ENCODE measurements at regions not wholly inside any gene's neighbourhood (a gene's known extent, or its start where the extent isn't known, plus 50 kb on each side); places are given as distances from the start of the nearest gene placed in this dataset.

- H3K27ac ChIP-seq: no peak overlapping the region
- intact Hi-C loops (cut with DNase I): no loop called here
- H3K4me1 ChIP-seq: no peaks in the 10 kb centered on the region
- no peak for TF ChIP-seq CTCF (IDR thresholded peaks at IDR 0.05)
- no peak for DNase-seq (ENCODE audit: low spot score in 2 of 2)
- no peaks in the 10 kb centered on the region for H3K27me3 ChIP-seq
- H3K9me3 ChIP-seq: no peaks in the 10 kb centered on the region
- no peaks in the 10 kb centered on the region for H3K36me3 ChIP-seq
- H3K4me3 ChIP-seq: no peak overlapping the region
Observed at GRCh38 chr15:46270481-46271147, 635.8 kb downstream of the SQOR start.

- intact Hi-C loops (cut with DNase I): no loop called here
- no peaks in the 10 kb centered on the region for H3K36me3 ChIP-seq
- no peaks in the 10 kb centered on the region for H3K9me3 ChIP-seq
- no peak overlapping the region for H3K4me3 ChIP-seq
- no peaks in the 10 kb centered on the region for H3K4me1 ChIP-seq
- H3K27me3 ChIP-seq: no peaks in the 10 kb centered on the region
- no peak for DNase-seq (ENCODE audit: low spot score in 2 of 2)
- H3K27ac ChIP-seq: no peak overlapping the region
- no peak for TF ChIP-seq CTCF (IDR thresholded peaks at IDR 0.05)
Observed at GRCh38 chr15:46275701-46276100, 640.9 kb downstream of the SQOR start.

- intact Hi-C loops (cut with DNase I): no loop called here
- no peaks in the 10 kb centered on the region for H3K36me3 ChIP-seq
- H3K4me1 ChIP-seq: no peaks in the 10 kb centered on the region
- H3K4me3 ChIP-seq: no peak overlapping the region
- TF ChIP-seq CTCF (IDR thresholded peaks at IDR 0.05): no peak
- no peak for DNase-seq (ENCODE audit: low spot score in 2 of 2)
- H3K27me3 ChIP-seq: no peaks in the 10 kb centered on the region
- no peak overlapping the region for H3K27ac ChIP-seq
- H3K9me3 ChIP-seq: no peaks in the 10 kb centered on the region
Observed at GRCh38 chr15:46277451-46277850, 642.6 kb downstream of the SQOR start.

GRCh38 chr15:46278062-46278461 is 643.2 kb downstream of the SQOR start:
- no peak for DNase-seq (ENCODE audit: low spot score in 2 of 2)
- Histone ChIP-seq H3K9me3 (no peaks in the 10 kb centered on the region), H3K4me3 (peak overlapping the region in 1 of 2 donors; percentile 19), H3K27ac (no peak overlapping the region), H3K27me3 (no peaks in the 10 kb centered on the region), H3K36me3 (no peaks in the 10 kb centered on the region), H3K4me1 (no peaks in the 10 kb centered on the region)
- intact Hi-C loops (cut with DNase I): no loop called here
- no peak for TF ChIP-seq CTCF (IDR thresholded peaks at IDR 0.05)

- H3K36me3 ChIP-seq: no peaks in the 10 kb centered on the region
- no peaks in the 10 kb centered on the region for H3K27me3 ChIP-seq
- no peaks in the 10 kb centered on the region for H3K4me1 ChIP-seq
- no peak for TF ChIP-seq CTCF (IDR thresholded peaks at IDR 0.05)
- no peak overlapping the region for H3K27ac ChIP-seq
- H3K9me3 ChIP-seq: no peaks in the 10 kb centered on the region
- intact Hi-C loops (cut with DNase I): no loop called here
- peak overlapping the region in 1 of 2 donors; percentile 19 for H3K4me3 ChIP-seq
- no peak for DNase-seq (ENCODE audit: low spot score in 2 of 2)
Observed at GRCh38 chr15:46278486-46279090, 643.8 kb downstream of the SQOR start.
